GM12878 (cell line): ENCODE measurements at regions not wholly inside any gene's neighbourhood (a gene's known extent, or its start where the extent isn't known, plus 50 kb on each side); places are given as distances from the start of the nearest gene placed in this dataset.

Source experiments
- ATAC-seq: fragments of 200-7000 bp; cut with Tn5 transposase; 3 replicates; pipeline ENCODE4 v1.9.1; 2020; ENCODE audit warnings: mild to moderate bottlenecking, moderate library complexity
- BruUV-seq: library from RNA; stranded (reverse); fragments of 400-500 nt; replicated peaks from 2 replicates; lab custom pipeline; 2021; lab: Mats Ljungman, UMichigan
- CTCF ChIA-PET: fragments of 300-600 bp; sonication (Branson Sonifier 250); formaldehyde crosslinking; extraction: SDS; loops from one replicate; lab custom pipeline; 2021; ENCODE audit warnings: inconsistent platforms; lab: Yijun Ruan, JAX
- POLR2A ChIA-PET: fragments of 350-600 bp; formaldehyde crosslinking; extraction: SDS; loops from one replicate; lab custom pipeline; 2021; ENCODE audit warnings: inconsistent platforms; lab: Charles Lee
- RAD21 ChIA-PET: fragments of 300-600 bp; sonication (Branson Sonifier 250); formaldehyde crosslinking; loops from one replicate; lab custom pipeline; 2023; ENCODE audit warnings: antibody characterized with exemption; ENCODE audit not compliant: unreplicated experiment; lab: Charles Lee
- SMC1A ChIA-PET: fragments of 300-600 bp; sonication (Branson Sonifier 250); formaldehyde crosslinking; loops from one replicate; lab custom pipeline; 2023; ENCODE audit not compliant: unreplicated experiment, uncharacterized antibody; lab: Charles Lee
- DNase-seq: peaks from one replicate; pipeline ENCODE4 v3.0.0-alpha.2; 2011; ENCODE audit warnings: low read depth, low spot score
- FAIRE-seq: peaks from 3 replicates; lab custom pipeline; 2011; peaks lifted over from hg19 to GRCh38; lab: Jason Lieb, UNC
- H2AFZ ChIP-seq: 2 replicates; pipeline ENCODE4 v1.6.0; 2011; ENCODE audit warnings: low read depth, low read length, control low read depth; ENCODE audit not compliant: control insufficient read depth
- H3K27ac ChIP-seq: 2 replicates; pipeline ENCODE4 v1.5.1; 2011; ENCODE audit warnings: control low read depth; ENCODE audit not compliant: control insufficient read depth, insufficient read depth
- H3K27me3 ChIP-seq, 2 experiments: replicated peaks in 1 of 2; 2 replicates each; pipeline versions ENCODE4 v1.6.0 to v1.6.1; 2011; ENCODE audit warnings: low read length in 1 of 2; ENCODE audit not compliant: control insufficient read depth in 2 of 2, insufficient read depth in 2 of 2
- H3K36me3 ChIP-seq, 2 experiments: 2 replicates each; pipeline ENCODE4 v1.5.1; 2011; ENCODE audit warnings: low read length in 1 of 2; ENCODE audit not compliant: control insufficient read depth in 2 of 2, insufficient read depth in 2 of 2
- H3K4me1 ChIP-seq: 2 replicates; pipeline ENCODE4 v1.6.1; 2011; ENCODE audit warnings: mild to moderate bottlenecking, low read length, moderate library complexity, mixed read lengths; ENCODE audit not compliant: control insufficient read depth, insufficient read depth
- H3K4me2 ChIP-seq: 2 replicates; pipeline ENCODE4 v1.6.0; 2011; ENCODE audit warnings: control low read depth; ENCODE audit not compliant: control insufficient read depth, insufficient read depth
- H3K4me3 ChIP-seq: fragments of 200-600 bp; sonication (generic); 2 replicates; pipeline ENCODE4 v1.5.1; 2016
- H3K79me2 ChIP-seq: 2 replicates; pipeline ENCODE4 v1.6.0; 2011; ENCODE audit warnings: low read length; ENCODE audit not compliant: control insufficient read depth, insufficient read depth
- H3K9ac ChIP-seq: 2 replicates; pipeline ENCODE4 v1.8.0; 2011; ENCODE audit warnings: low read length, control low read depth, mixed read lengths; ENCODE audit not compliant: control insufficient read depth, insufficient read depth
- H3K9me3 ChIP-seq: replicated peaks from 3 replicates; pipeline ENCODE4 v1.5.1; 2011; ENCODE audit warnings: mild to moderate bottlenecking, low read length; ENCODE audit not compliant: control insufficient read depth, insufficient read depth
- H4K20me1 ChIP-seq: 2 replicates; pipeline ENCODE4 v1.6.0; 2011; ENCODE audit not compliant: control insufficient read depth, insufficient read depth
- ASH2L ChIP-seq: fragments of 300-600, 200-600 bp; sonication (generic); IDR thresholded peaks from 2 replicates; pipeline ENCODE4 v1.6.1; 2017; ENCODE audit warnings: low read depth, mild to moderate bottlenecking, borderline replicate concordance
- BCL11A ChIP-seq: IDR thresholded peaks from 2 replicates; pipeline ENCODE4 v1.6.1; 2011; ENCODE audit warnings: low read depth, low read length
- BMI1 ChIP-seq: fragments of 450-650 bp; IDR thresholded peaks from 2 replicates; pipeline ENCODE4 v1.6.1; 2016; ENCODE audit warnings: mild to moderate bottlenecking, moderate library complexity, borderline replicate concordance
- DPF2 ChIP-seq: fragments of 450-650 bp; IDR thresholded peaks from 2 replicates; pipeline ENCODE4 v1.6.1; 2017; ENCODE audit warnings: mild to moderate bottlenecking
- ESRRA ChIP-seq: IDR thresholded peaks from 2 replicates; pipeline ENCODE4 v1.6.1; 2012; ENCODE audit warnings: mild to moderate bottlenecking, low read length, improper control_type of control experiment
- MYC ChIP-seq: IDR thresholded peaks from 2 replicates; pipeline ENCODE4 v1.6.1; 2011; ENCODE audit warnings: mild to moderate bottlenecking, low read length, moderate library complexity, inconsistent platforms; ENCODE audit not compliant: insufficient read depth, insufficient replicate concordance, insufficient read length, severe bottlenecking
- NFYA ChIP-seq: IDR thresholded peaks from 2 replicates; pipeline ENCODE4 v1.6.1; 2011; ENCODE audit warnings: low read depth, mild to moderate bottlenecking, low read length, improper control_type of control experiment, borderline replicate concordance
- POLR2A ChIP-seq: IDR thresholded peaks from 2 replicates; pipeline ENCODE4 v1.6.1; 2011; ENCODE audit warnings: low read depth, mild to moderate bottlenecking, low read length
- POLR2AphosphoS2 ChIP-seq: IDR thresholded peaks from 2 replicates; pipeline ENCODE4 v1.6.1; 2011; ENCODE audit warnings: low read depth, mild to moderate bottlenecking, low read length, improper control_type of control experiment, moderate library complexity
- POLR2AphosphoS5 ChIP-seq: IDR thresholded peaks from 2 replicates; pipeline ENCODE4 v1.6.1; 2011; ENCODE audit warnings: mild to moderate bottlenecking, low read length, inconsistent platforms
- RB1 ChIP-seq: fragments of 450-650 bp; formaldehyde crosslinking; IDR thresholded peaks from 2 replicates; pipeline ENCODE4 v1.6.1; 2017; ENCODE audit warnings: mild to moderate bottlenecking, borderline replicate concordance
- SRF ChIP-seq, 2 experiments: IDR thresholded peaks; 2 replicates each; pipeline ENCODE4 v1.6.1; 2011; ENCODE audit warnings: low read depth in 2 of 2, low read length in 2 of 2, mild to moderate bottlenecking in 1 of 2, moderate library complexity in 1 of 2
- TCF12 ChIP-seq: IDR thresholded peaks from 2 replicates; pipeline ENCODE4 v1.6.1; 2011; ENCODE audit warnings: low read depth, mild to moderate bottlenecking, low read length
- WGBS: methylation state at CpG from one replicate; pipeline ENCODE4 v1.1.6; 2016; ENCODE audit warnings: low lambda C conversion rate; ENCODE audit not compliant: insufficient replicate concordance, insufficient coverage; ENCODE audit errors: missing lambda C conversion rate; 5-methylcytosine and 5-hydroxymethylcytosine counted together
- in situ Hi-C: fragments of 300-500 bp; cut with MboI; formaldehyde crosslinking; loops from 9 replicates; pipeline ENCODE4 v1.14.3; 2018; ENCODE audit warnings: mixed read lengths
- intact Hi-C: fragments of 100-400 bp; cut with micrococcal nuclease; formaldehyde crosslinking; loops from one replicate; pipeline ENCODE4 v1.14.2; 2022; ENCODE audit not compliant: unreplicated experiment
- TF ChIP-seq, protein P1 (sequence below): fragments of 450-650 bp; conservative IDR thresholded peaks from 2 replicates; pipeline ENCODE4 v1.6.1; 2017; ENCODE audit warnings: mild to moderate bottlenecking, moderate library complexity
- TF ChIP-seq, protein P2 (sequence below): fragments of 450-650 bp; IDR thresholded peaks from 2 replicates; pipeline ENCODE4 v1.6.1; 2017; ENCODE audit warnings: mild to moderate bottlenecking
- TF ChIP-seq, protein P3 (sequence below): fragments of 450-650 bp; IDR thresholded peaks from 2 replicates; pipeline ENCODE4 v1.6.1; 2017; ENCODE audit warnings: antibody characterized with exemption, mild to moderate bottlenecking, moderate library complexity

DNA sequence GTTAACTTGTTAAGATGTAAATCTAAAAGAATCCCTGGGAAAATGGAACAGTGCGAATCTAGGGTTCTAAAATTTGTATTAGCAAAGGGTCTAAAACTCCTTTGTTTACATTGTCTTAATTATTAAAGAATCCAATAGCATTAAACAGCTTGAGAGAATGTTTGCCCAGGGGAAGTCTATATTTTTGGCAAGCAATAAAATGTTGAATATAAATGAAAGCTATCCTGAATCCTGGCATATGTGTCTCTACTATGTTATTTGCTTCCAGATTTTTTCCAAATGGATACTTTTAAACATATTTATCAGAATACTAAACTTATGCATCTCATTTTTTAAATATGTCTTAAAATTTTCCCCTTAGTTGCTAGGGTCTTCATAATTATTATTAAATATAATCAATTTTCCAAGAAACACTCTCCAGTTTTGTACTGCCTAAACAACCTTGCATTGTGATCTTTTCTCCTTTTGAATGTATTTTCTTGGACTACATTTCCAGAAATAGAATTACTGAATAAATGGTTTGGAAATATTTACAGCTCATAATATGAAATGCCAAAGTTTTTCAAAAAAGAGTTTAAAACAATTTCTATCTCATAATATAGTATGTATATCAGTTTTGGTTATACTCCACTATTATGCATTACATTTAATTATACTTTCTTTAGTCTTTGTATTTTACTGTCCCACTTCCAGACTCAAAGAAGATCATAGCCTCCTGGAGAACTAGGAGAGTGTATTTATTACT lies 304.8 kb downstream of the USP25 start:
- H4K20me1 ChIP-seq = no peaks in the 10 kb centered on the region
- FAIRE-seq = no peak
- no peak for DNase-seq
- in situ Hi-C loops = no loop called here
- CTCF ChIA-PET = no interaction called here
- TF ChIP-seq RB1 (no peak), POLR2A (no peak), MYC (no peak), NFYA (no peak), ASH2L (no peak), DPF2 (no peak), BCL11A (no peak), POLR2AphosphoS2 (no peak), SRF (IDR thresholded peaks at IDR 0.05; ENCODE audit: low read depth in 2 of 2, low read length in 2 of 2) (no peak), ESRRA (no peak), POLR2AphosphoS5 (no peak), TCF12 (no peak), BMI1 (no peak)
- TF ChIP-seq, protein P1, sequence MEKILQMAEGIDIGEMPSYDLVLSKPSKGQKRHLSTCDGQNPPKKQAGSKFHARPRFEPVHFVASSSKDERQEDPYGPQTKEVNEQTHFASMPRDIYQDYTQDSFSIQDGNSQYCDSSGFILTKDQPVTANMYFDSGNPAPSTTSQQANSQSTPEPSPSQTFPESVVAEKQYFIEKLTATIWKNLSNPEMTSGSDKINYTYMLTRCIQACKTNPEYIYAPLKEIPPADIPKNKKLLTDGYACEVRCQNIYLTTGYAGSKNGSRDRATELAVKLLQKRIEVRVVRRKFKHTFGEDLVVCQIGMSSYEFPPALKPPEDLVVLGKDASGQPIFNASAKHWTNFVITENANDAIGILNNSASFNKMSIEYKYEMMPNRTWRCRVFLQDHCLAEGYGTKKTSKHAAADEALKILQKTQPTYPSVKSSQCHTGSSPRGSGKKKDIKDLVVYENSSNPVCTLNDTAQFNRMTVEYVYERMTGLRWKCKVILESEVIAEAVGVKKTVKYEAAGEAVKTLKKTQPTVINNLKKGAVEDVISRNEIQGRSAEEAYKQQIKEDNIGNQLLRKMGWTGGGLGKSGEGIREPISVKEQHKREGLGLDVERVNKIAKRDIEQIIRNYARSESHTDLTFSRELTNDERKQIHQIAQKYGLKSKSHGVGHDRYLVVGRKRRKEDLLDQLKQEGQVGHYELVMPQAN = no peak
- TF ChIP-seq, protein P2, sequence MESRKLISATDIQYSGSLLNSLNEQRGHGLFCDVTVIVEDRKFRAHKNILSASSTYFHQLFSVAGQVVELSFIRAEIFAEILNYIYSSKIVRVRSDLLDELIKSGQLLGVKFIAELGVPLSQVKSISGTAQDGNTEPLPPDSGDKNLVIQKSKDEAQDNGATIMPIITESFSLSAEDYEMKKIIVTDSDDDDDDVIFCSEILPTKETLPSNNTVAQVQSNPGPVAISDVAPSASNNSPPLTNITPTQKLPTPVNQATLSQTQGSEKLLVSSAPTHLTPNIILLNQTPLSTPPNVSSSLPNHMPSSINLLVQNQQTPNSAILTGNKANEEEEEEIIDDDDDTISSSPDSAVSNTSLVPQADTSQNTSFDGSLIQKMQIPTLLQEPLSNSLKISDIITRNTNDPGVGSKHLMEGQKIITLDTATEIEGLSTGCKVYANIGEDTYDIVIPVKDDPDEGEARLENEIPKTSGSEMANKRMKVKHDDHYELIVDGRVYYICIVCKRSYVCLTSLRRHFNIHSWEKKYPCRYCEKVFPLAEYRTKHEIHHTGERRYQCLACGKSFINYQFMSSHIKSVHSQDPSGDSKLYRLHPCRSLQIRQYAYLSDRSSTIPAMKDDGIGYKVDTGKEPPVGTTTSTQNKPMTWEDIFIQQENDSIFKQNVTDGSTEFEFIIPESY = no peak
- TF ChIP-seq, protein P3, sequence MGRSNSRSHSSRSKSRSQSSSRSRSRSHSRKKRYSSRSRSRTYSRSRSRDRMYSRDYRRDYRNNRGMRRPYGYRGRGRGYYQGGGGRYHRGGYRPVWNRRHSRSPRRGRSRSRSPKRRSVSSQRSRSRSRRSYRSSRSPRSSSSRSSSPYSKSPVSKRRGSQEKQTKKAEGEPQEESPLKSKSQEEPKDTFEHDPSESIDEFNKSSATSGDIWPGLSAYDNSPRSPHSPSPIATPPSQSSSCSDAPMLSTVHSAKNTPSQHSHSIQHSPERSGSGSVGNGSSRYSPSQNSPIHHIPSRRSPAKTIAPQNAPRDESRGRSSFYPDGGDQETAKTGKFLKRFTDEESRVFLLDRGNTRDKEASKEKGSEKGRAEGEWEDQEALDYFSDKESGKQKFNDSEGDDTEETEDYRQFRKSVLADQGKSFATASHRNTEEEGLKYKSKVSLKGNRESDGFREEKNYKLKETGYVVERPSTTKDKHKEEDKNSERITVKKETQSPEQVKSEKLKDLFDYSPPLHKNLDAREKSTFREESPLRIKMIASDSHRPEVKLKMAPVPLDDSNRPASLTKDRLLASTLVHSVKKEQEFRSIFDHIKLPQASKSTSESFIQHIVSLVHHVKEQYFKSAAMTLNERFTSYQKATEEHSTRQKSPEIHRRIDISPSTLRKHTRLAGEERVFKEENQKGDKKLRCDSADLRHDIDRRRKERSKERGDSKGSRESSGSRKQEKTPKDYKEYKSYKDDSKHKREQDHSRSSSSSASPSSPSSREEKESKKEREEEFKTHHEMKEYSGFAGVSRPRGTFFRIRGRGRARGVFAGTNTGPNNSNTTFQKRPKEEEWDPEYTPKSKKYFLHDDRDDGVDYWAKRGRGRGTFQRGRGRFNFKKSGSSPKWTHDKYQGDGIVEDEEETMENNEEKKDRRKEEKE = no peak
- intact Hi-C loops = no loop called here
- POLR2A ChIA-PET = no interaction called here
- no TSS peak for BruUV-seq
- no peaks in the 10 kb centered on the region for H3K27me3 ChIP-seq
- H3K27ac ChIP-seq = no peak overlapping the region
- no peaks in the 10 kb centered on the region for H3K4me1 ChIP-seq
- H3K9me3 ChIP-seq = no peaks in the 10 kb centered on the region; the same call in 2 of the 3 replicates
- SMC1A ChIA-PET = no interaction called here
- WGBS = 0% methylated on average over 1 of the region's 1 CpG
- H2AFZ ChIP-seq = no peak overlapping the region
- no peak overlapping the region for H3K4me2 ChIP-seq
- no peak overlapping the region for H3K9ac ChIP-seq
- RAD21 ChIA-PET = no interaction called here
- H3K79me2 ChIP-seq = no peaks in the 10 kb centered on the region
- ATAC-seq = no peak
- H3K36me3 ChIP-seq = no peaks in the 10 kb centered on the region
- no peak overlapping the region for H3K4me3 ChIP-seq
